Suprapubic skin (tissue), 4 donors: ENCODE measurements at regions not wholly inside any gene's neighbourhood (a gene's known extent, or its start where the extent isn't known, plus 50 kb on each side); places are given as distances from the start of the nearest gene placed in this dataset.
"Not testable (repeated sequence)": the region's sequence is repeated elsewhere in the genome, so short reads cannot be mapped to it uniquely, and the experiment has no call there.

Experiments
- DNase-seq, 2 donors: peaks; one replicate each; pipeline ENCODE4 v3.0.0-alpha.2; 2019; ENCODE audit warnings: low spot score in 2 of 2
- H3K27ac ChIP-seq: fragments of 200-600 bp; sonication (generic); one replicate; pipeline ENCODE4 v1.5.1; 2019
- H3K27me3 ChIP-seq: fragments of 200-600 bp; sonication (generic); one replicate; pipeline ENCODE4 v1.5.1; 2019
- H3K36me3 ChIP-seq: fragments of 200-600 bp; sonication (generic); one replicate; pipeline ENCODE4 v1.5.1; 2019
- H3K4me1 ChIP-seq: fragments of 200-600 bp; sonication (generic); one replicate; pipeline ENCODE4 v1.5.1; 2019
- H3K4me3 ChIP-seq: fragments of 200-600 bp; sonication (generic); one replicate; pipeline ENCODE4 v1.5.1; 2019; ENCODE audit warnings: mild to moderate bottlenecking
- H3K9me3 ChIP-seq: fragments of 200-600 bp; sonication (generic); one replicate; pipeline ENCODE4 v1.5.1; 2019
- WGBS: methylation state at CpG from one replicate; pipeline ENCODE4 v1.1.5; 2018; 5-methylcytosine and 5-hydroxymethylcytosine counted together

DNA sequence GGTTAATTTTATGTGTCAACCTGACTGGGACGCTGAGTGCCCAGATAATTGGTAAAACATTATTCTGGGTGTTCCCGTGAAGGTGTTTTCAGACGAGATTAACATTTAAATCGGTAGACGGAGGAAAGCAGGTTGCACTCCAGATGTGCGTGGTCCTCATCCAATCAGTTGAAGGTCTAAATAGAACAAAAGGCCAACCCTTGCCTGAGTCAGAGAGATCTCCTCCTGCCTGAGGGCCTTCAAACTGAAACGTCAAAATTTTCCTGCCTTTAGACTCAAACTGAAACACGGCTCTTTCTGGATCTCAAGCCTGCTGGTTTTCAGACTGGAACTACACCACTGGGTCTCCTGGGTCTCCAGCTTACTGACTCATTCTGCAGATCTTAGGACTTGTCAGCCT is 70.9 kb downstream of the NPIPA5 start:
- WGBS: 84% methylated on average over 8 of the region's 8 CpGs

DNA sequence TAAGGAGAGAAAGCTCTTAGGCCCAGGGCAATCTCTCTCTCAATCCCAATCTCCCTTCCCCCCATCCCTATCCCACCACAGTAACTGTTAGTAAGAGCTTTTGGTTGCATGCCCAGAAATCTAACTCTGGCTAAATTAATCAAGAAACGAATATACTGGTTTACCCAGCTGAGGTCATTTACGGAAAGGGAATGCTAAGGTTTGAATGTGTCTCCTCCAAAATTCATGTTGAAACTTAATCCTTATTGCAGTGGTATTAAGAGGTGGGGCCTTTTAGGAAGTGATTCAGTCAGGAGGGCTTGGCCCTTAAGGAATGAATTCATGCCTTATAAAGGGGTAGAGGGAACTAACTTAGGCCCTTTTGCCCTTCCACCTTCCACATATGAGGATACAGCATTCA is 72.2 kb downstream of the NPIPA5 start:
- H3K36me3 ChIP-seq, H3K27ac ChIP-seq, H3K9me3 ChIP-seq, H3K4me1 ChIP-seq, H3K4me3 ChIP-seq, DNase-seq, H3K27me3 ChIP-seq: not testable (repeated sequence)
- 32% methylated on average over 2 of the region's 2 CpGs for WGBS

More for the DNA sequence above, 70.9 kb downstream of the NPIPA5 start:
- not testable (repeated sequence) for H3K9me3 ChIP-seq, H3K4me1 ChIP-seq, H3K27me3 ChIP-seq, H3K27ac ChIP-seq, H3K36me3 ChIP-seq, H3K4me3 ChIP-seq, DNase-seq

DNA sequence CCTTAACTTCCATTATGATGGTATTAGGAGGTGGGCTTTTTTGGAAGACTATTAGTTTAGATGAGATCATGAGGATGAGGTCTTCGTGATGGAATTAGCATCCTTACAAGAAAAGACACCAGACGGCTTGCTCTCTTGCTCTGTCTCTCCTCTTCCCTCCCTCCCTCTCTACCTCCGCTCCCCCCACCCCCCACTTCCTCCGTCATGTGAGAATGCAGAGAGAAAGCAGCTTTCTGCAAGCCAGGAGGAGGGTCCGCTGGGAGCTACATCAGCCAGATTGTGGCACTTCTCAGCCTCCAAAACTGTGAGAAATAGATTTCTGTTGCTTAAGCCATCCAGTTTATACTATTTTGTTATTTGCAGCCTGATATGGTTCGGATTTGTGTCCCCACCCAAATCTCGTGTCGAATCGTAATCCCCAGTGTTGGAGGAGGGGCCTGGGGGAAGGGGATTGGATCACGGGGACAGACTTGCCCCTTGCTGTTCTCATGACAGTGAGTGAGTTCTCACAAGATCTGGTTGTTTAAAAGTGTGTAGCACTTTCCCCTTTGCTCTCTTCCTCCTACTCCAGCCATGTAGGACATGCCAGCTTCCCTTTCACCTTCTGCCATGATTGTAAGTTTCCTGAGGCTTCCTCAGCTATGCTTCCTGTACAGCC is 74.3 kb downstream of the NPIPA5 start:
- H3K9me3 ChIP-seq, H3K4me3 ChIP-seq, H3K4me1 ChIP-seq, H3K36me3 ChIP-seq, H3K27ac ChIP-seq, DNase-seq, H3K27me3 ChIP-seq: not testable (repeated sequence)
- WGBS: 12% methylated on average over 9 of the region's 10 CpGs

DNA sequence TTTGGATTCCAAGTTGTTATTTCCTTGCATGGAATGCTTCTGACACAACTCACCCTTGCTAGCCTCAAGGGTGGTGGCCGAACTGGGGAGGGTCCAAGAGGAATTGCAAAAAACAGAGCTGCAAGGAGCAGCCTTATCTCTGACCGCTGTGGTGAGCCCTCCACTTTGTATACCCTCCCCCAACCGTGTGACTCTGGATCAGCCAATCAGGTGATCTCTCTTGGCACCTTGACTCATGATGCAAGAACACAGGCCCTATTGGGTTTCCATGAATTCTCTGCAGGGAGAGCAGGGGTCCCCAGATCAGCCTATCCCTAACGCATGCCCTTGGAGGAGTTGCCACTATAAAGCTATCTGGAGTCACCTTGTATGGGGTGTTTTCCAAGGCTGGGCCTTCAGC is 81.0 kb downstream of the NPIPA5 start:
- H3K27ac ChIP-seq, H3K4me1 ChIP-seq, H3K4me3 ChIP-seq, H3K36me3 ChIP-seq, H3K27me3 ChIP-seq, DNase-seq, H3K9me3 ChIP-seq: not testable (repeated sequence)
- WGBS: no CpG with 5 or more reads among the region's 4 CpGs

DNA sequence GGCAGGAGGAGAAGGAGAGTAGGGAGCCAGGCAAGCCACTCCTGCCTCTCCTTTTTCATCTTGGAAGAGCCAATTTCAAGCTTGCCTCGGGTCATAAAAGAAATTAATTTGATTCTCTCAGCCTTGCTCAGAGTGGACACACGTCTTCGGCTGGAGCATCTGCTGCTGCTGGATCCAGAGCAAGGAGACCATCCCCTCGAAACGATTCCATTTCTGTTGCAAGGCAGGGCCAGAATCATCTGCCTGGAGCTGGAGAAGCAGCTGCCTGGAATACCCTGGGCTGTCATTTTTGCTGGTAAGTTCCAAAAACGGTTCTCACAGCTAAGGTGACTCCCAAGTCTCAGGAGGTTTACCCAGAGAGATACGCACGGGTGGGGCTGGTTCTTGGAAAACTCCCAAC is 103.3 kb downstream of the NPIPA5 start:
- WGBS: no CpG with 5 or more reads among the region's 8 CpGs
- H3K9me3 ChIP-seq, H3K4me3 ChIP-seq, H3K36me3 ChIP-seq, H3K27ac ChIP-seq, H3K4me1 ChIP-seq, H3K27me3 ChIP-seq, DNase-seq: not testable (repeated sequence)

DNA sequence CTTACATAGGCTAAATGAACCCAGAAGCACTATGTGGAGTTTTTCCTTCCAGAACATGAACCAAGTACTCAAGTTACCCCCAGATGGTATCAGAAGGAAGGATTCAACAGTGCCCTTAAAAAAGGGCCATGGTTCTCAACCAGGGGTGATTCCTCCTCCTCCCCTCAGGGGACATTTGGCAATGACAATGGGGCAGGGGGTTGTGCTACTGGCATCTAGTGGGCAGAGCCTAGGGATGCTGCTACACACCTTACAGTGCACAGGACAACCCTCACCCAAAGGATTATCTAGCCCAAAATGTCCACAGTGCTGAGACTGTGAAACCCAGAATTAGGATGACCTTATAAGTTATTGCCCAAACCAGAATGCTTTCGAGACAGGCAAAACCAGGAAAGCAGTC is 104.1 kb downstream of the NPIPA5 start:
- H3K9me3 ChIP-seq, H3K4me3 ChIP-seq, H3K27me3 ChIP-seq, H3K36me3 ChIP-seq, H3K4me1 ChIP-seq, DNase-seq, H3K27ac ChIP-seq: not testable (repeated sequence)
- WGBS: no CpG with 5 or more reads among the region's 1 CpG

DNA sequence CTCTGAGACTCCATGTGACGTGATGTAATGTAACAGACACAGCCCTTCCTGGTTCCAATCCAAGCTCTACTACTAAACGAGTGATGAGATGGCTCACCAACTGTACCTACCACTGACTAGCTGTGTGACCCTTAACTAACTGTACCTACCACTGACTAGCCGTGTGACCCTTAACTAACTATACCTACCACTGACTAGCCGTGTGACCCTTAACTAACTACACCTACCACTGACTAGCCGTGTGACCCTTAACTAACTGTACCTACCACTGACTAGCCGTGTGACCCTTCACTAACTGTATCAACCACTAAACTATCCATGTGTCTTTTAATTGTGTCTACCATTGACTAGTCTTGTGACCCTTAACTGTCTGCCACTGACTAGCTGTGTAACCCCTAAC is 111.2 kb downstream of the NPIPA5 start:
- not testable (repeated sequence) for H3K27ac ChIP-seq, H3K27me3 ChIP-seq, H3K4me1 ChIP-seq, H3K9me3 ChIP-seq, H3K36me3 ChIP-seq, DNase-seq, H3K4me3 ChIP-seq
- 90% methylated on average over 4 of the region's 6 CpGs for WGBS

DNA sequence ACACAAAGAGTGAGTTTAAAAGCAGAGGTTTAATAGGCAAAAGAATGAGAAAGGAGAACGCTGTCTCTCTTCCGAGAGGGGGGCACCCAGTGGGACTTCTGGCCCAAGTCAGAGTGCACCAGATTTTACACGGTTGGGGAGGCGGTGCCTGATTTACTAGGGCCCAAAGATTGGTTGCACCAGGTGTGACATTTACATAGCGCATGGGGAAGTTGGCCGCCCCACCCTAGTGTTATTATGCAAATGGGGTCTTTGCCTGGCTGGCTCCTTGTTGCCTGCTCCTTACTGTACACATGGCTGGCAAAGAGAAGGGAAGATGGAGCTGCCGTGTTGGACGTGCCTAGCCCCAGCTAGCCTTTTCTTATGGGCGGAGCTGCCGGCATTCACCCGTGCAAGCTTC is 115.9 kb downstream of the NPIPA5 start:
- WGBS: 54% methylated on average over 6 of the region's 11 CpGs
- H3K36me3 ChIP-seq, DNase-seq, H3K4me3 ChIP-seq, H3K4me1 ChIP-seq, H3K27me3 ChIP-seq, H3K27ac ChIP-seq, H3K9me3 ChIP-seq: not testable (repeated sequence)

DNA sequence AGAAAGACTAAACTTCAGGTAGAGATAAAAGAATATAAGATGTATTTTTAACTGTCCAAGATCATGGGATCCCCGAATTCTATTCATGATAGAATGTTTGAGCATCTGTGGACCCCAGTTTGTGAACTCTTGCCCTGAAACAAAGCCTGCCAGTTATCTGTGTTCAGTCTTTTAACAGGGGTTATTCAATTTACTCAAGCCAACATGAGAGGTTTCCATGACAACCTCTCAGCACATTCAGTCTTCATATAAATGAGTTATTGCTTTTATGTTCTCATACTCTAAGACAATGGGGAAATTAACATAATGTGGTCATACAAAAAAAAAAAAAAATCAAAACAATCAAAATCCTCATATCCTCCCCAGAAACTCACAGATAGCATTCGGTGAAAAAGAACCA is 130.1 kb downstream of the NPIPA5 start:
- not testable (repeated sequence) for H3K36me3 ChIP-seq, H3K4me1 ChIP-seq, H3K4me3 ChIP-seq, H3K27ac ChIP-seq, DNase-seq, H3K9me3 ChIP-seq, H3K27me3 ChIP-seq
- no CpG with 5 or more reads among the region's 2 CpGs for WGBS

DNA sequence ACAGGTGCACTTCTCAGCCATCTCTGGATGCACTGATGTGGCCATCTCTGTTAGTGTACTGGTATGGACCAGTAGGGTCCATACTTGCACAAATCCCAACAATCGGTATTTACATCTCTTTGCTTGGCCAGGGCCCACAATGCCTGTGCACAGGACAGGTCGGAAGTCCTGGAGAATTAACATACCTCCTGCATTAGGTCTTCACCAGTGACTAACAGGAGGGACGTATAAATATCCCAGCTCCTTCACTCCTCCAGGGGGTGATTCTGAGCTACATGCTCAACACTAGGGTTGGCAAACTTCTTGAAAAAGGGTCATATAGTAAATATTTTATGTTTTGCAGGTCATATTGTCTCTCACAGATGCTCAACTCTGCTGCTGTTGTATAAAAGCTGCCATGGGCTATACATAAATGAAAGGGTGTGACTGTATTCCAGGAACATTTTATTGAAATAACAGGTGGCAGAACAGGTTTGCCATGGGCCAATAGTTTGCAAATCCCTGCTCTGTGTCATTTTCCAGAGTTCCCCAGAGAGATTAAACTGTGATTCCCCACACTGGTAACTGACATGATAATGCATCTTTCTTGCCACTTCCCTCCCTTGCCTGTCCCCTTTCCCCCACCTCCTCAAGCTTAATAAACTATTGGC is 141.3 kb downstream of the NPIPA5 start:
- H3K9me3 ChIP-seq, DNase-seq, H3K4me1 ChIP-seq, H3K36me3 ChIP-seq, H3K27ac ChIP-seq, H3K4me3 ChIP-seq, H3K27me3 ChIP-seq: not testable (repeated sequence)
- 71% methylated on average over 1 of the region's 3 CpGs for WGBS

DNA sequence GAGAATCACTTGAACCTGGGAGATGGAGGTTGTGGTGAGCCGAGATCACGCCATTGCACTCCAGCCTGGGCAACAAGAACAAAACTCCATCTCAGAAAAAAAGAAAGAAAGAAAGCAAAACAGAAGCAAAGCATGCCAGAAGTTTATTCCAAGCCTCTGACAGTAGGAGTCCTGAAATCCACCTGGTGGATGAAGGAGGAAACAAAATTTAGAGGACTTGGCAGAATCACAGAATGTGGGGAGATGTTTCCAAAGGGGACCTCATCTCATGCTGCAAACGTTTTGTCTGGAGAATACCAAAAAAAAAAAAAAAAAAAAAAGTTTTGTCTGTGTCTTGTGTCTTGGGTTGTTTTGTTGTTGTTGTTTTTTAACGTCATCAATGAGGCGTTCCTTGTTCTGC is 141.1 kb upstream of the RRN3 start:
- H3K27ac ChIP-seq, H3K36me3 ChIP-seq, H3K27me3 ChIP-seq, H3K9me3 ChIP-seq, H3K4me1 ChIP-seq, DNase-seq, H3K4me3 ChIP-seq: not testable (repeated sequence)
- 66% methylated on average over 5 of the region's 5 CpGs for WGBS

DNA sequence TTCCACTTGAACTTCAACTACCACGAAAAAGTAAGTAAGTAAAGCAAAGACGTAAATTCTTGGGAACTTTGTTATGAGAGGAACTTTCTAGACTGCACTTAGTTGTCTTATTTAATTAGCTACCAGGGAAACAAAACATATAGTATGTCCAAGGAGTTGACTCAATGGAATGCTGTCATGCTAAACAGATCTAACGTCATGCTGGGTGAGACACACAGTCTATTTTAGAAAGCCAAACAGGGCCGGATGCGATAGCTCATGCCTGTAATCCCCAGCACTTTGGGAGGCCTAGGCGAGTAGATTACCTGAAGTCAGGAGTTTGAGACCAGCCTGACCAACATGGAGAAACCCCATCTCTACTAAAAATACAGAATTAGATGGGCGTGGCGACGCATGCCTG is 140.6 kb upstream of the RRN3 start:
- H3K9me3 ChIP-seq, DNase-seq, H3K27ac ChIP-seq, H3K36me3 ChIP-seq, H3K4me1 ChIP-seq, H3K27me3 ChIP-seq, H3K4me3 ChIP-seq: not testable (repeated sequence)
- no CpG with 5 or more reads among the region's 9 CpGs for WGBS

DNA sequence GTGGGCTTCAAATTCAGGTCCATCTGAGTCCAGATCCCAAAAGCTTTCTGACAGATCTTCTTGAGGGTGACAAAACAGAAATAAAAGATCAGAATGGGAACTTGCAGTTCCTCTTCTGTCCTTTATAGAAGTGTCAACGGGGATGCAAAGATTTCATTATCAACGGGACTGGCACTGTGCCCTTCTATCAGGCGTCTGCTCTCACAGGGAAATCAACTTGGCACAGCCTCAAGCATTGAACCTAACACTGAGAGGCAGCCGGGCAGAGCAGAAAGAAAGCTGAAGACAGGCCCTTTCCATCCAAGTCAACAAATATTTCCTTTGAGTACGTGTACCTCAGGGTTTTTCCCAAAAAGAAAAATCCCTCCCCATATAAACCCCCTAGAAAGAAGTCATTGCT is 136.4 kb upstream of the RRN3 start:
- not testable (repeated sequence) for H3K27me3 ChIP-seq
- 33% methylated on average over 1 of the region's 5 CpGs for WGBS

DNA sequence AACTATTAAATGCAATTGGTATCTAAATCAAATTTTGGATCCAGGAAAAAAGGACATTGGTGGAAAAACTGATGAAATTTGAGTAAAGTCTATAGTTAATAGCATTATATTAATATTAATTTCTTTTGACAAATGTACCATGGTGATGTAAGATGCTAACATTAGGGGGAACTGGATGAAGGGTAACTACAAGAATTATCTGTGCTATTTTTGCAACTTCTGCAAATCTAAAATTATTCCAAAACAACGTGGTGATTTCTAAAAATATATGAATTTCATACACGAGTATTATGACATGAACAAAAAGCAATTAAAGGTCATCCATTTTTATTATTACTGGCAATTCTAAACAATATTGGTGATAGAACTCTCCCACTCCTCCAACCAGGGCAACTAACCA is 135.6 kb upstream of the RRN3 start:
- 71% methylated on average over 2 of the region's 2 CpGs for WGBS
- H3K27ac ChIP-seq, DNase-seq, H3K36me3 ChIP-seq, H3K4me1 ChIP-seq, H3K9me3 ChIP-seq, H3K27me3 ChIP-seq, H3K4me3 ChIP-seq: not testable (repeated sequence)

More for the DNA sequence above, 136.4 kb upstream of the RRN3 start:
- H3K27ac ChIP-seq, H3K4me3 ChIP-seq, DNase-seq, H3K4me1 ChIP-seq, H3K9me3 ChIP-seq, H3K36me3 ChIP-seq: not testable (repeated sequence)

DNA sequence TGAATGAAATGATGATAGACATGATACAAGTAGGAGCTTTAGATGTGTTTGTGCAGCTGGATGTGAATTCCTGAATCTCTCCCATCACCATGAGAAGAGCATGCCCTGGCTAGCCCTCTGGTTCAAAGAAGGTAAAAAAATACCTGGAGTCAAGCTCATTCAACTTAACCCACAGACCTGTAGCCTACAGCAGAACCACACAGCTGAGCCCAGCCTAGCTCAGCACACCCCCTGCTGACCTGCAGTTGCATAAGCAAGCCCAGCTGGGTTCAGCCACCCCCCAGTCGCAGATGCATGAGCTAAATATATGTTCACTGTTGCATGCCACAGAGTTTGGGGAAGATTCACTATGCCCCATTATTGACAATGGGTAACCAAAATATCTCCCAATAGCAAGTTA is 130.6 kb upstream of the RRN3 start:
- H3K27me3 ChIP-seq, H3K27ac ChIP-seq, H3K4me1 ChIP-seq, H3K36me3 ChIP-seq, DNase-seq, H3K9me3 ChIP-seq, H3K4me3 ChIP-seq: not testable (repeated sequence)
- WGBS: no CpG with 5 or more reads among the region's 1 CpG
